HG03135 (cell line): ENCODE measurements at regions not wholly inside any gene's neighbourhood (a gene's known extent, or its start where the extent isn't known, plus 50 kb on each side); places are given as distances from the start of the nearest gene placed in this dataset.
A peak's percentile ranks its signal among the peaks of the same experiment; 100 is the strongest.
"Not testable (repeated sequence)": the region's sequence is repeated elsewhere in the genome, so short reads cannot be mapped to it uniquely, and the experiment has no call there.

Experiments used
- ATAC-seq: cut with Tn5 transposase; IDR thresholded peaks from one replicate; pipeline ENCODE4 v1.9.1; 2021; ENCODE audit warnings: mild to moderate bottlenecking, moderate library complexity; ENCODE audit not compliant: unreplicated experiment

DNA sequence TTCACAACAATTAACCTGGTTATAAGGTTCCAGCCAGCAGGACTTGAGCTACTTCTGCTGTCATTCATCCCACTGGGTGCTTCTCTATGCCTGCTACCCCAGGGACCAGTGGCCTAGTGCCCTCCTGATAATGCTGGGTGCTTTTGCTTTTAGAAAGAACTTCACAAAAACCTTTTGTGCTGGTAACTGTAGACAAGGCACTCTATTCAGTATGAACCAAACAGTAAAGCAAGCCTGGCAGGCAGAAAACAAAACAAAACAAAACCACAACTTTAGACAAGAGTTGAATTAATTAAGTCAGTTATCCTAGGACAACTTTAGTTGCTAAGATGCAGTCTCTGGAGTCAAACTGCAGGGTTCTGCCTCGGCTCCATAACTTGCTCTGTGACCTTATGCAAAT is 61.9 kb upstream of the ADGRL2 start:
- no peak for ATAC-seq

- no peak for ATAC-seq
These were observed 67.3 kb upstream of the ADGRL2 start for GRCh38 chr1:81733480-81733879.

DNA sequence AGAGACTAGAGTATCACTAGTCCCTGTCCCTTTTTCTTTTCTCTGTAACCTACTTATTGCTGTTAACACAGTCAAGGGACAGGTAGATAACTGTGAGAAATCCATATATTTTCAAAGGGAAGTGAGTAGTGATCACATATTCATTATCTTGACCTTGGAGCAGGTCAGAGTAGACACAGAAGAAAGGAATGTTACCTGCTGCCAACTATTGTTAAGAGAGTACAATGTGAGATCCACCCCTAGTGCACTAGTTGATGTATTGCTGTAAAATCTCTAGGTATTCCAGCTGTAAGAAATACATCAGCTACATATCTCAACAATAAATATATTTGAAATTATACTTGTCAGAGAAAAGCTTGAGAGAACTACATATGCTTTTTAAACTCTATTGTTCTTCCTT is 68.7 kb upstream of the ADGRL2 start:
- ATAC-seq, result no peak

- ATAC-seq, result peak; percentile 81
These were observed 69.9 kb upstream of the ADGRL2 start for GRCh38 chr1:81730881-81731280.

- not testable (repeated sequence) for ATAC-seq
These were observed 70.4 kb upstream of the ADGRL2 start for GRCh38 chr1:81730299-81730698.

GRCh38 chr1:81729818-81730217 is 70.9 kb upstream of the ADGRL2 start:
- ATAC-seq, result no peak

DNA sequence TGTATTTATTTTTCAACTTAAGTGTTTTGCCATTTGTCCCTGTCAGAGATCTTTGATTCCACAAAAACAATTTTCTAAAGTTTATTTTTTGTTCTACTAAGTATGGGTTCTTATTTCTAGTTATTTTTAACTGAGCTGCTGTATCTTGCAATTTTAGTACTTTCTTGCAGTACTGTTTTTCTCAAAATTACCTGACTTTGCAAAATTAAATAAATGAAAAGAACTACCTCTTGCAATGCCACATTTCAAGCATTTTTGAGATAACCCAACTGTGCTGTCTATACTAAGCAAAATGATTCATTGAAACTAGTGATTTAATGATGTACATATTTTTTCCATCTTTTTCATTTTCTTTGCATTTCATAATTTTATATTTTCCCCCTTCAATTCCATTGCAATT is 71.5 kb upstream of the ADGRL2 start:
- ATAC-seq, result no peak

GRCh38 chr1:81725823-81726222 is 74.9 kb upstream of the ADGRL2 start:
- no peak for ATAC-seq

DNA sequence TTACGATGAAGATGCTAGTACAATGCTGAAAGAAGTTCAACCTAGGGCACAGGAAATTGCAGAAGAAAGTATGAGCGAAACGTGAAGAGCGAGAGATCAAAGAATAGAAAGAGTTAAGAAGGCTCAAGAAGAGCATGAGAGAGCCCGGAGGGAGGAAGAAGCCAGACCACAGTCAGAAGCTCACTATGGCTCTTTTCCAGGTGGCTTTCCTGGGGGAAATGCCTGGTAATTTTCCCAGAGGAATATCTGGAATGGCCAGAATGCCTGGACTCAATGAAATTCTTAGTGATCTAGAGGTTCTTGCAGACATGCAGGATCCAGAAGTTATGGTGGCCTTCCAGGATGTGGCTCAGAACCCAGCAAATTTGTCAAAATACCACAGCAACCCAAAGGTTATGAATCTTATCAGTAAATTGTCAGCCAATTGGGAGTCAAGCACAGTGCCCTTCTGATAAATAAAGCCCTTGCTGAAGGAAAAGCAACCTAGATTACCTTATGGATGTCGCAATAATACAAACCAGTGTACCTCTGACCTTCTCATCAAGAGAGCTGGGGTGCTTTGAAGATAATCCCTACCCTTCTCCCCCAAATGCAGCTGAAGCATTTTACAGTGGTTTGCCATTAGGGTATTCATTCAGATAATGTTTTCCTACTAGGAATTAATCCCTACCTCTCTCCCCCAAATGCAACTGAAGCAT is 78.0 kb upstream of the ADGRL2 start:
- not testable (repeated sequence) for ATAC-seq

DNA sequence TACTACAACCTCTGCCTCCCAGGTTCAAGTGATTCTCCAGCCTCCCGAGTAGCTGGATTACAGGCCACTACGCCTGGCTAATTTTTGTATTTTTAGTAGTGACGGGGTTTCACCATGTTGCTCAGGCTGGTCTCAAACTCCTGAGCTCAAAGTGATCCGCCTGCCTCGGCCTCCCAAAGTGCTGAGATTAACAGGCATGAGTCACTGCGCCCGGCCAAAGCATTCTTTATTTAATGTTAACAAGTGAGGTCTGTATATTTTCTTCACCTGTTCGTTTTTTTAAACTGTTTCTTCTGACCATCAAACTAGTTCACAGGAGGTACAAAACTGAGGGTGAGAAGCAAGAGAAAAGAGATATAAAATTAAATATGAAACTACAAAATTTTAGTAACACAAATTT is 80.5 kb upstream of the ADGRL2 start:
- not testable (repeated sequence) for ATAC-seq

- ATAC-seq, result no peak
These were observed 83.5 kb upstream of the ADGRL2 start for GRCh38 chr1:81717230-81717629.

DNA sequence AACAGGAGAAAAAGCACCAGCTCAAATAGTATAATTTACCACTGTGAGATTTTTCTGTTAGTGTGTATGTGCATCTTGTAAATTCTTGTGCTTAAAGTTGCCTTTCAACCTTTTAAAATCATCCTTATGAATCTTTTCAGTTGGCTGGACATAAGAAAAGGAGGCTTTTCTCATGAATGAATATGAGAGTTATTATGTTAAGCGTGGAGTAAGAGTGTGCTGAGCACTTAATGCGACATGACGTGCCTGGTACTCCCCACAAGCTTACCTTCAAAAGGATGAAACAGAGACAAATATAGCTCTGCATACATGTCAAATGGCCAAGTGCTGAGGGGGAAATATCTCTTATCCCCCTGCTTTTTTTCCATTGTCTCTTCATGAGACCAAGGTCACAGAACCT is 85.3 kb upstream of the ADGRL2 start:
- ATAC-seq, result no peak

GRCh38 chr1:81714636-81715035 is 86.1 kb upstream of the ADGRL2 start:
- no peak for ATAC-seq

DNA sequence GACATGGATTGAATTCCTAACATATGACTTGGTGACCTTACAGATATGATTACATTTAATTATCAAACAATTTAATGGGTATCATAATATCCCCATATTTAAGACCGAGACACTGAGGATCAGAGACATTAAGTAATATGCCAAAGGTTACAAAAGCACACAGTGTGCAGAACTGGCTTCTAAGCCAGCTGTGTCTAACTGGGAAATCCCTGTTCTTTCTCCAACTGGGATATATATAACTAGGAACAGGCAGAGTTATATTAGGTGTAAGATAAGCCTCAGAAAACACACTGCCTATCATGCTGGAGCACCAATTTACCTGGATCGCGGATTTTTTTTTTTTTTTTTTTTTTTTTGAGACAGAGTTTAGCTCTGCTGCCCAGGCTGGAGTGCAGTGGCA is 88.3 kb upstream of the ADGRL2 start:
- ATAC-seq, result no peak

- ATAC-seq, result no peak
These were observed 89.9 kb upstream of the ADGRL2 start for GRCh38 chr1:81710857-81711256.

GRCh38 chr1:81708250-81708649 is 92.5 kb upstream of the ADGRL2 start:
- ATAC-seq, result no peak

DNA sequence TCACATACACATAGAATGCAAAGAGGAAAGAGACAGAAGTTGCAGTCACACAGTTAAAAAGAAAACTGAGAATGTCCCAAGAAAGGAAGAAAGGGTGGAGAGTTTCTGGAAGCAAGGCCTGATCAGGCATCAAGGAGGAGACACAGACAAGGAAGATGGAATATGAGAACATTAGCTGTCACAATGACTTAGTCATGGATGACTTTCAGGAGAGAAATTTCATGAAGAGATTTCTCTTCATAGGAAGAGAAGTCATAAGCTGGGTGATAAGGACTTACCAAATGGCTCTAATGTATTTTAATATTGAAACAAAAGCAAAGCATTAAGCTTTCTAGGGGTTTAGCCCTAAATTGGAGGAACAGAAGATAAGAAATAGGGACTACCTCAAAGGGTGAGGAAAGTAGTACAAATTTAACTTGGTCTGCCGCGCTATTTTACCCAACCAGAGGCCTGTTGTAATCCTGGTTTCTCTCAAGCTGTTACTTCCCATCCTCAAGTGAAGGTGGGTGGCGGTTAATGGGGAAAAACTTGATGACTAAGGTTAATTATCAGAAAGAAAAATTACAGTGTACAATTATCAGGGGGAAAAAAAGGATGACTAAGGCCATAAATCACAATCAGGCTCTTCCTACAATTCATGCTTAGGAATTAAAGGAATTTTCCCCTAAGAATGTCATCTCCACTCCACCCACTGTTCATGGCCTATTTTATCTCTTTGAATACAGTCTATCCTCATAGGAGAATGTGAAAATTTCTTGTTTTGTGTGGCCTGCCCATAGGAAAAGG is 93.9 kb upstream of the ADGRL2 start:
- ATAC-seq, result no peak

- ATAC-seq, result no peak
These were observed 96.8 kb upstream of the ADGRL2 start for GRCh38 chr1:81703756-81704463.

GRCh38 chr1:81703391-81703755 is 97.4 kb upstream of the ADGRL2 start:
- no peak for ATAC-seq

DNA sequence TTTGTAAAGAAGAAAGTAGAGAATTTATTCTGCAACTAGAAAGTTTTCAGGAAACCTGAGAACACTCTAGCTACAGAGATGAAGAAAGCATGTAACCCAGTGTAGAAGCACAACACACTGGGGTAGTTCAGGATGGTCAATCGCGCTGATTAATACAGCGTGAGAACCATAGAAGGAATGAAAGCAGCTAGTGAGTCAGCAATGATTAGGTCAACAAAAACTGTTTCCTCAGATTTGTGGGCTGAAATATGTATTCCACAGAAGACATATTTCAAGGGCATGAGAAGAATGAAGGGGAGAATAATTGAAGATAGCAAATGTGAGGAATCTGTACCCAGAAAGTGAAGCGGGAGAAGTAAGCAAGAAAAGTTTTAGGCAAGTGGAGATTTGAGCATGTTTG is 97.8 kb upstream of the ADGRL2 start:
- ATAC-seq, result no peak

- no peak for ATAC-seq
These were observed 98.5 kb upstream of the ADGRL2 start for GRCh38 chr1:81702079-81702715.
